ENCODE measurements at regions not wholly inside any gene's neighbourhood (a gene's known extent, or its start where the extent isn't known, plus 50 kb on each side); places are given as distances from the start of the nearest gene placed in this dataset.

DNA sequence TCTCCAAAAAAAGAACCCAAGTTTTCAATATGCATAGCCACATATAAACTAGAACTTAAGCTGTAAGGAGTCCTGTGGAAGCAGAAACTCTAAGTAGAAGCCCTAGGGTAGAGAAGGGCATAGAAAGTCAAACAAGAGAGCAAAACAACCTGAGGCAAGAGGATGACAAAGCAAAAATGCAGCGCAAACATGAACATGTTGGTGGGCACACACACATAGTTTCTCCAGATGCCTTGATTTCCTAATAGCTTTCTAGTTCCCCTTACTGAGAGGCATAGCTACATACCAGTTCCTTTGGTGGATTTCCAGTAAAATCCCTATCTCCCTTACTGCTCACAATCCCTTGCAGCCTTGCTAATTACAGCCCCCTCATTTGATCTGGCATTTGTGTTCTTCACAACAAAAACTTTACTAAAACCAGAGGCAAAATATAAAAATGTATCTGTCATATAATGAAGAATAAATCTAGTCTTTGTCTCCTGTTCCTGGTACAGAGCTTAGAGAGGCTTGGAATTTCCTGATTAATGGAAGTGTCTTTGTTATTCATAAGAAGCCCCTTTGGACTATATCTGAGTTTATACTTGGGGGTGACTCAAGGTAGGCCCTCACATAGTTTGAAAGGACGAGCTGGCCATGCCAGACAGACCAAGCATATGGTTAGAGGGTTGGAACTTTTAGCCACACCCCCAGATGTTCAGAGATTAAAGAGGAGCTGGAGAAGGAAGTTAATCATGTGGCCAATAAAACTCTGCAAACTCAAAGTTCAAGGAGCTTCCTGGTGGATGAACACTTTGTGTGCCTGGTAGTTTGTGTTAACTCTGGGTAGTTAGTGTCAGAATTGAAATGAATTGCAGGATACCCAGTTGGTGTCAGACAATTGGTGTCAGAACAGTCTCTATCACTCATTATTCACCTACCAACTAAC is 52.7 kb upstream of the ZCCHC13 start:
- no peaks in the 10 kb centered on the region for H3K27me3 Mint-ChIP-seq
- H3K4me3 Mint-ChIP-seq = no peak overlapping the region
- no peak for DNase-seq
- H3K4me1 Mint-ChIP-seq = no peaks in the 10 kb centered on the region
- ChIA-PET POLR2A (interaction anchor here (1.1 kb wide), 1 partner anchor 20 kb away, joined by 3 read pairs; no protein-coding TSS in a partner anchor), CTCF (no interaction called here)
- no peak overlapping the region for H3K27ac Mint-ChIP-seq
- H3K36me3 Mint-ChIP-seq (ENCODE audit: low read depth) = peaks cover 25% of the 10 kb centered on the region
- no peaks in the 10 kb centered on the region for H3K9me3 Mint-ChIP-seq

DNA sequence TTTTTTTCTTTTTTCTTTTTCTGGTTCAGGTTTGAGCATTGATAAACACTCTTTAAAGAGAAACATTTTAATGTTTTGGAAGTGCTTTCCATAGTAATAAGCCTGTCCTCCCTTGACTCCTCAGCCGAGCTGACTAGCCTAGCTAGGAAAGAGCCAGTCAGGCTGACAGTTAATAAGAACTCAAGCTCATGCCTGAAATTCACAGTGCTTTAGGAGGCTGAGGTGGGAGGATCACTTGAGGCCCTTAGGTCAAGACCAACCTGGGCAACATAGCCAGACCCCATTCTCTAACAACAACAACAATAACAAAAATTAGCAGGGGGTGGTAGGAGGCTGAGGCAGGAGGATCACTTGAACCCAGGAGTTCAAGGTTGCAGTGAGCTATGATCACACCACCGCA is 53.4 kb upstream of the ZCCHC13 start:
- ChIA-PET CTCF (no interaction called here), POLR2A (no interaction called here)
- Mint-ChIP-seq H3K4me3 (no peak overlapping the region), H3K9me3 (no peaks in the 10 kb centered on the region), H3K36me3 (ENCODE audit: low read depth) (peaks cover 18% of the 10 kb centered on the region), H3K4me1 (no peaks in the 10 kb centered on the region), H3K27me3 (no peaks in the 10 kb centered on the region), H3K27ac (no peak overlapping the region)
- DNase-seq = no peak

DNA sequence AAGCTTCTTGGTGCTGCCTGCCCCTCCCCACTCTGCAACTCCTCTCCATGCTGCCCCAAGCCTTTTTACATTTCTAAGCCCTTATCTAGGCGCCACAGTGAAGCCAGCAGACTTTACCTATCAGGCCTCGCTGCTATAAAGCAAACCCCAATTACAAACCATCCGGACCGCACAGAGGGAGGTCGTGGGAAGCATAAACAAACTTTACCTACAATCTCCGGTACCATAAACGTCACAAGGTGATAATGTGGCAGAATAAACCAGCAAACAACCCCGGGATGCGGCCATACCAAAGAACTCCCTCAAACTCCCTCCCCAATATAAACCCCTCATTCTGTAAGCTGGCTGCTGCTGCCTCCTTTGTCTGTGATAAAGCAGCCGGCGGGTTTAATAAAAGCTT is 54.0 kb upstream of the ZCCHC13 start:
- POLR2A ChIA-PET = no interaction called here
- no peaks in the 10 kb centered on the region for H3K4me1 Mint-ChIP-seq
- no peaks in the 10 kb centered on the region for H3K9me3 Mint-ChIP-seq

GRCh38 chrX:74248889-74249288 is 55.1 kb upstream of the ZCCHC13 start:
- Mint-ChIP-seq H3K4me1 (no peaks in the 10 kb centered on the region), H3K4me3 (no peak overlapping the region), H3K27me3 (no peaks in the 10 kb centered on the region), H3K36me3 (ENCODE audit: low read depth) (peaks cover 15% of the 10 kb centered on the region), H3K9me3 (no peaks in the 10 kb centered on the region), H3K27ac (no peak overlapping the region)
- CTCF ChIA-PET = no interaction called here
- no peak for DNase-seq
- POLR2A ChIA-PET = no interaction called here

More for the DNA sequence above, 54.0 kb upstream of the ZCCHC13 start:
- CTCF ChIA-PET = interaction anchor here (0.9 kb wide), 1 partner anchor 16 kb away, joined by 3 read pairs; no protein-coding TSS in a partner anchor
- Mint-ChIP-seq H3K4me3 (no peak overlapping the region), H3K27ac (no peak overlapping the region), H3K36me3 (ENCODE audit: low read depth) (peaks cover 17% of the 10 kb centered on the region), H3K27me3 (no peaks in the 10 kb centered on the region)
- no peak for DNase-seq

DNA sequence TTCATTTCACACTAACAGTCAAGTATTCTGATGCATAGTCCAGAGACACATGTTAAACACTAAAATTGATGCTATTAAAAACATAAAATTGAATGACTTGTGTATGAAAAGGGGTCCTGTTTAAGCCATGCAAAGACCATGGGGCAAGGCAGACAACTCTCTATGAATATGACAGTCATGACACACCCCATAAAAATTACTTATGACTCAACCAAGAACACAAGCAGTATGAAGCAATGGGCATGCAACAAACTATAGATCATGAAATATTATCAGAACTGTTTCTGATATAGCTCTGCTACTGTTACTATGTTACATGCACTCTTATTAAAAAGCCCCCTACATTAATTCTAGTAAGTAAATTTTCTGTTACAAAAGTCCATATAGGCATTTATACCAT is 57.5 kb upstream of the ZCCHC13 start:
- Mint-ChIP-seq H3K9me3 (no peaks in the 10 kb centered on the region), H3K4me3 (no peak overlapping the region), H3K27me3 (no peaks in the 10 kb centered on the region), H3K36me3 (ENCODE audit: low read depth) (peaks cover 14% of the 10 kb centered on the region), H3K27ac (no peak overlapping the region), H3K4me1 (no peaks in the 10 kb centered on the region)
- DNase-seq = no peak
- ChIA-PET POLR2A (no interaction called here), CTCF (no interaction called here)

- H3K4me1 Mint-ChIP-seq = no peaks in the 10 kb centered on the region
- CTCF ChIA-PET = no interaction called here
- POLR2A ChIA-PET = no interaction called here
- H3K4me3 Mint-ChIP-seq = no peak overlapping the region
- H3K27me3 Mint-ChIP-seq = no peaks in the 10 kb centered on the region
- DNase-seq = no peak
- H3K27ac Mint-ChIP-seq = no peak overlapping the region
- H3K9me3 Mint-ChIP-seq = no peaks in the 10 kb centered on the region
- peaks cover 34% of the 10 kb centered on the region for H3K36me3 Mint-ChIP-seq (ENCODE audit: low read depth)
Observed at GRCh38 chrX:74242484-74243138, 61.4 kb upstream of the ZCCHC13 start.

DNA sequence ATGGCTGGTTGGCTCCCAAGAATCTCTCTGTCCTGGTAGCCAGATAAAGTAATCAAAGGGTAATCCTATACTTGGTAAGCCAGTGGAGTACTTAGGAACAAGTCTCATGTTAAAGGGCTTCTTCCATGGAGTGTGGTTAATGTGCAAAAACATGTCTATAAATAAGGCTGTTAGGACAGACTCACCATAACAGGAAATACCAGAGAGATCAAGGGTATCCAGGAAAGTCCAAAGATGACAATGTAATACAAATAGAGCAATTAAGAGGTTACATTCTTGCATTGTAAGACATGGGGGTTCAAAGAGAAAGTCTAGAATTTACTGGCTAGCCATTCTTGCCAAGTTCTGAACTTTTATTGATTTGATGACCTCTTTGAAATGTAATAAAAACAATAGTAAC is 61.9 kb upstream of the ZCCHC13 start:
- Mint-ChIP-seq H3K36me3 (ENCODE audit: low read depth) (peaks cover 34% of the 10 kb centered on the region), H3K9me3 (no peaks in the 10 kb centered on the region), H3K4me3 (no peak overlapping the region), H3K27ac (no peak overlapping the region), H3K27me3 (no peaks in the 10 kb centered on the region), H3K4me1 (no peaks in the 10 kb centered on the region)
- no peak for DNase-seq
- ChIA-PET POLR2A (no interaction called here), CTCF (no interaction called here)

GRCh38 chrX:74238771-74239170 is 65.2 kb upstream of the ZCCHC13 start:
- H3K27ac Mint-ChIP-seq = no peak overlapping the region
- H3K4me3 Mint-ChIP-seq = no peak overlapping the region
- H3K27me3 Mint-ChIP-seq = no peaks in the 10 kb centered on the region
- no peak for DNase-seq
- H3K9me3 Mint-ChIP-seq = no peaks in the 10 kb centered on the region
- ChIA-PET POLR2A (no interaction called here), CTCF (no interaction called here)
- peaks cover 26% of the 10 kb centered on the region for H3K36me3 Mint-ChIP-seq (ENCODE audit: low read depth)
- no peaks in the 10 kb centered on the region for H3K4me1 Mint-ChIP-seq

DNA sequence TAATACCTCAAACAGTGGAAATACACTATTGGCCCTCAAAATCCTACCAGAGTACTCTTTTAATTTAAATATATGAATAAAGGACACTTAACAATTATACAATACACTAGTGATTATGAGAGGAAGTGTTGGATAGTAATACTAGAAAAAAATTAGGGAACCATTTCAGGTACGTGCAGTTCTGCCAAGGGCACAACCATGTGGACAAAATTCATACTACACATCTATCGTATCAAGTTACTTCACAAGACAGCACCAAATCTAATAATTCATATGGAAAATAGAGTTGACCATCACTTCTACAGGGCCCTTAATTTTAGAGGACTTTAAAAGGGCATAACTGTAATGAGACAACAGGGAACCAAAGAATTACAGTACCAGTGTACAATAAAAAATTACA is 69.2 kb upstream of the ZCCHC13 start:
- DNase-seq = no peak
- no peaks in the 10 kb centered on the region for H3K4me1 Mint-ChIP-seq
- H3K36me3 Mint-ChIP-seq (ENCODE audit: low read depth) = peaks cover 13% of the 10 kb centered on the region
- H3K27ac Mint-ChIP-seq = no peak overlapping the region
- no peaks in the 10 kb centered on the region for H3K9me3 Mint-ChIP-seq
- ChIA-PET POLR2A (no interaction called here), CTCF (interaction anchor here (1.1 kb wide), 1 partner anchor 15 kb away, joined by 3 read pairs; no protein-coding TSS in a partner anchor)
- H3K27me3 Mint-ChIP-seq = no peaks in the 10 kb centered on the region
- H3K4me3 Mint-ChIP-seq = no peak overlapping the region

DNA sequence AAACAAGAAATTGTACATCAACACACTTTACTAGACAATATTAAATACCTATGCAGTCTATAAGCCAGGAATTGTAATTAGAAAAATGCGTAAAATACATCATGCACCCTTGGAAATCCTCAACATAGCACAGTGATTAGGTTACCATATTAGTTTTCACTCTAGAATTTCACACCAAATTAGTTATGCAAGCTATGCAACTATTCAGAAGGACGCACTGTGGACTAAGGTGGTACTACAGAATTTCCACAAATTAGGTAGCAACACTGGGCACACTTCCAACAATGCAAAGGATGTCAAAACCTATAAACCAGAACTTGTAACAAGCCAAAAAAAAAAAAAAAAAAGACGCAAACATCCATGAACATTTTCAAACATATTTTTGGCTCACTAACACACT is 71.1 kb upstream of the ZCCHC13 start:
- Mint-ChIP-seq H3K4me1 (no peaks in the 10 kb centered on the region), H3K27ac (no peak overlapping the region), H3K9me3 (no peaks in the 10 kb centered on the region), H3K4me3 (no peak overlapping the region), H3K27me3 (no peaks in the 10 kb centered on the region), H3K36me3 (ENCODE audit: low read depth) (peaks cover 9% of the 10 kb centered on the region)
- CTCF ChIA-PET = no interaction called here
- POLR2A ChIA-PET = no interaction called here
- no peak for DNase-seq

- no peaks in the 10 kb centered on the region for H3K9me3 Mint-ChIP-seq
- DNase-seq = no peak
- H3K36me3 Mint-ChIP-seq (ENCODE audit: low read depth) = peaks cover 9% of the 10 kb centered on the region
- no peak overlapping the region for H3K27ac Mint-ChIP-seq
- POLR2A ChIA-PET = no interaction called here
- CTCF ChIA-PET = no interaction called here
- no peaks in the 10 kb centered on the region for H3K4me1 Mint-ChIP-seq
- H3K4me3 Mint-ChIP-seq = no peak overlapping the region
- H3K27me3 Mint-ChIP-seq = no peaks in the 10 kb centered on the region
Observed at GRCh38 chrX:74231625-74232024, 72.4 kb upstream of the ZCCHC13 start.

DNA sequence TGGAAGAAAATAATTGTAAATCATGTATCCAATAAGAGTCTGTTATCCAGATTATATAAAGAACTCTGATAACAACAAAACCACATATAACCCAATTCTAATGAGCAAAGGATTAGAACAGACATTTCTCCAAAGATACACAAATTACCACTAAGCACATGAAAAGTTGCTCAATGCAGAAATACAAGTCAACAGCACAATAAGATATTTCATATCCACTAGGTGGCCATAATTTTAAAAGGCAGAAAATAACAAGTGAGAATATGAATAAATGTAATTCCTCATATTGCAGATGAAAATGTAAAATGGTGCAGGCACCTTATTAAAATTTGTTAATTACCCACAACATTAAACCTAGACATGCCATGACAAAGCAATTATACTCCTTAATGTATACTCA is 73.9 kb upstream of the ZCCHC13 start:
- H3K27me3 Mint-ChIP-seq = no peaks in the 10 kb centered on the region
- ChIA-PET POLR2A (no interaction called here), CTCF (no interaction called here)
- no peak overlapping the region for H3K27ac Mint-ChIP-seq
- DNase-seq = no peak
- H3K36me3 Mint-ChIP-seq (ENCODE audit: low read depth) = peaks cover 17% of the 10 kb centered on the region
- H3K9me3 Mint-ChIP-seq = no peaks in the 10 kb centered on the region
- H3K4me3 Mint-ChIP-seq = no peak overlapping the region
- H3K4me1 Mint-ChIP-seq = no peaks in the 10 kb centered on the region

DNA sequence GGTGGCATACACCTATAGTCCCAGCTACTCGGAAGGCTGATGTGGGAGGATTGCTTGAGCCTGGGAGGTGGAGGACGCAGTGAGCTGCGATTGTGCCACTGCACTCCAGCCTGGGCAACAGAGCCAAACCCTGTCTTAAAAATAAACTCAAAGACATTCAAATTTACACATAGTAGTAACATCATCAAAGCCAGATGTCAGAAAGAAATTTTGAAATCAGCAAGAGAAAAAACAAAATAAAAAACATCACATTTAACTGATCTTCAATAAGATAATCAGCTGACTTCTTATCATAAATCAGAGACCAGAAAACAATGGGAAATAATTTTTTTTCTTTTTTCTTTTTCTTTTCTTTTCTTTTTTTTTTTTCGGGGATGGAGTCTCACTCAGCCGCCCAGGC is 78.9 kb upstream of the ZCCHC13 start:
- no peaks in the 10 kb centered on the region for H3K27me3 Mint-ChIP-seq
- DNase-seq = no peak
- H3K36me3 Mint-ChIP-seq (ENCODE audit: low read depth) = peaks cover 36% of the 10 kb centered on the region
- ChIA-PET CTCF (no interaction called here), POLR2A (no interaction called here)
- no peak overlapping the region for H3K27ac Mint-ChIP-seq
- no peaks in the 10 kb centered on the region for H3K9me3 Mint-ChIP-seq
- peaks cover 2% of the 10 kb centered on the region for H3K4me1 Mint-ChIP-seq
- H3K4me3 Mint-ChIP-seq = no peak overlapping the region

DNA sequence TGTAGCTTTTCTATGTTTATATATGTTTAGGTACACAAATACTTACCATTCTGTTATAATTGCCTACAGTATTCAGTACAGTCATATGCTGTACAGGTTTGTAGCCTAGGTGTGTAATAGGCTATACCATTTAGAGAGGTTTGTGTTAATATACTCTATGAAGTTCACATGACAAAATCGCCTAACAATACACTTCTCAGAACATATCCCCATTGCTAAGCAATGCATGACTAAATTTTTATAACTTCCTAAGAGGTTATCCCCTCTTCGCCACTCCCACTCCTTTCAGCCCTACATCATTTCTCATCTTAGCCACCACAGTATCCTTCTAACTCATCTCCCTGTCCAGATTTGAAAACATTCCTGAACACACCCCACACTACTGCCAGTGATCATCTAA is 83.7 kb upstream of the ZCCHC13 start:
- CTCF ChIA-PET = no interaction called here
- peaks cover 2% of the 10 kb centered on the region for H3K4me1 Mint-ChIP-seq

More for the DNA sequence above, 83.7 kb upstream of the ZCCHC13 start:
- H3K9me3 Mint-ChIP-seq = no peaks in the 10 kb centered on the region
- no peaks in the 10 kb centered on the region for H3K27me3 Mint-ChIP-seq
- peaks cover 49% of the 10 kb centered on the region for H3K36me3 Mint-ChIP-seq (ENCODE audit: low read depth)
- H3K4me3 Mint-ChIP-seq = no peak overlapping the region
- POLR2A ChIA-PET = no interaction called here
- no peak for DNase-seq
- H3K27ac Mint-ChIP-seq = no peak overlapping the region
